ENCODE measurements at regions not wholly inside any gene's neighbourhood (a gene's known extent, or its start where the extent isn't known, plus 50 kb on each side); places are given as distances from the start of the nearest gene placed in this dataset.

DNA sequence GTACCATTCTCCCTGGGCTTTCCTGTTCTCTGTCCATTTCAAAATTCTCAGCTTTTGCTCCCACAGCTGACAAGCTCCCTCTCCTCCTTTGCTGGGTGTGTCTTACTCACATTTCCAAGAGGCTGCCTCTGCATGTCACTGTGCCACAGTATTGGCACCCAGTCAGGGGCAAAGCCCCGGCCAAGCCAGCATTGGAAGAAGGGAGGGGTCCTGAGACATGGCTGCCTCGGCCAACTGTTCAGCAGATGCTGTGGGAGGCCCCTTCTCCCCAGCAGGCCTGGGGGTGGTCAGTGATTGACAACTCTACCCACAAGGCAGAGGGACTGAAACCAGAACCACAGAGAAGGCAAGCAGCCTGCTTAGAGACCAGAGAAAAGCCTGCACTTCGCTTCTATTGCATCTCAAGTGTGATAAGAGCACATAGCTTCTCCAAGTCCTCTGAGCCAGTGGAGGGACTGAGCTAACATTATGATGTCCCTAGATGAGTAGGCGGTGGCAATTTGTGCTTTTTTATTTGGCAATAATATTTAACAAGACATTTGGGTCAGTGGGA, 294.1 kb downstream of the SIPA1L2 start:
- TF ChIP-seq CTCF (conservative IDR thresholded peaks at IDR 0.05), result no peak
- no peak for TF ChIP-seq ZFX (IDR thresholded peaks at IDR 0.05)

Data from C4-2B (cell line).